H9 (cell line): ENCODE measurements at regions not wholly inside any gene's neighbourhood (a gene's known extent, or its start where the extent isn't known, plus 50 kb on each side); places are given as distances from the start of the nearest gene placed in this dataset.
"Not testable (repeated sequence)": the region's sequence is repeated elsewhere in the genome, so short reads cannot be mapped to it uniquely, and the experiment has no call there.

Source experiments
- DNase-seq: peaks from one replicate; pipeline ENCODE4 v3.0.0-alpha.2; 2017
- H2AFZ ChIP-seq: one replicate; pipeline ENCODE4 v1.6.1; 2013; ENCODE audit warnings: mild to moderate bottlenecking, low read length, control low read depth, moderate library complexity
- H2AK5ac ChIP-seq: 2 replicates; pipeline ENCODE4 v1.6.1; 2013; ENCODE audit warnings: low read length, control low read depth, mixed read lengths; ENCODE audit not compliant: insufficient read length
- H2BK120ac ChIP-seq: one replicate; pipeline ENCODE4 v1.6.1; 2013; ENCODE audit warnings: low read depth, mild to moderate bottlenecking, low read length, control low read depth, inconsistent platforms; ENCODE audit not compliant: poor library complexity, severe bottlenecking
- H2BK12ac ChIP-seq: 2 replicates; pipeline ENCODE4 v1.6.1; 2013; ENCODE audit warnings: low read length, control low read depth, mixed read lengths, low read depth; ENCODE audit not compliant: insufficient read length
- H2BK15ac ChIP-seq: 2 replicates; pipeline ENCODE4 v1.6.1; 2013; ENCODE audit warnings: low read depth, low read length, control low read depth
- H2BK20ac ChIP-seq: one replicate; pipeline ENCODE4 v1.6.1; 2013; ENCODE audit warnings: low read depth, mild to moderate bottlenecking, low read length, control low read depth, inconsistent platforms; ENCODE audit not compliant: poor library complexity, severe bottlenecking
- H2BK5ac ChIP-seq: 2 replicates; pipeline ENCODE4 v1.6.1; 2013; ENCODE audit warnings: low read length, control low read depth, mixed read lengths; ENCODE audit not compliant: insufficient read length
- H3K14ac ChIP-seq: 2 replicates; pipeline ENCODE4 v1.6.1; 2013; ENCODE audit warnings: low read length, control low read depth; ENCODE audit not compliant: insufficient read depth
- H3K18ac ChIP-seq: 2 replicates; pipeline ENCODE4 v1.6.1; 2013; ENCODE audit warnings: low read depth, mild to moderate bottlenecking, mixed read lengths, low read length, control low read depth; ENCODE audit not compliant: insufficient read length
- H3K23ac ChIP-seq: 2 replicates; pipeline ENCODE4 v1.6.1; 2013; ENCODE audit warnings: low read length, control low read depth, mixed read lengths, low read depth; ENCODE audit not compliant: insufficient read length
- H3K23me2 ChIP-seq: 2 replicates; pipeline ENCODE4 v1.6.1; 2013; ENCODE audit warnings: low read depth, mild to moderate bottlenecking, mixed read lengths, low read length, control low read depth; ENCODE audit not compliant: insufficient read length, poor library complexity, severe bottlenecking
- H3K27ac ChIP-seq: 2 replicates; pipeline ENCODE4 v1.5.1; 2013; ENCODE audit warnings: low read length, control low read depth, mixed read lengths, low read depth; ENCODE audit not compliant: insufficient read length
- H3K27me3 ChIP-seq: 2 replicates; pipeline ENCODE4 v1.6.1; 2013; ENCODE audit warnings: low read length, control low read depth, inconsistent platforms; ENCODE audit not compliant: insufficient read depth
- H3K4ac ChIP-seq: 2 replicates; pipeline ENCODE4 v1.6.1; 2013; ENCODE audit warnings: low read depth, mild to moderate bottlenecking, control low read depth, inconsistent platforms, low read length, moderate library complexity
- H3K4me1 ChIP-seq: 2 replicates; pipeline ENCODE4 v1.6.1; 2013; ENCODE audit warnings: low read length, control low read depth, inconsistent platforms; ENCODE audit not compliant: insufficient read depth
- H3K4me2 ChIP-seq: 2 replicates; pipeline ENCODE4 v1.6.1; 2013; ENCODE audit warnings: low read length, control low read depth, mixed read lengths; ENCODE audit not compliant: insufficient read length, insufficient read depth
- H3K56ac ChIP-seq: 2 replicates; pipeline ENCODE4 v1.6.1; 2013; ENCODE audit warnings: low read depth, mild to moderate bottlenecking, mixed read lengths, low read length, control low read depth; ENCODE audit not compliant: insufficient read length
- H3K79me1 ChIP-seq: 2 replicates; pipeline ENCODE4 v1.6.1; 2013; ENCODE audit warnings: low read depth, mild to moderate bottlenecking, moderate library complexity, low read length, control low read depth, inconsistent platforms; ENCODE audit not compliant: insufficient read depth, poor library complexity, severe bottlenecking
- H3K79me2 ChIP-seq: 2 replicates; pipeline ENCODE4 v1.6.1; 2013; ENCODE audit warnings: low read length, control low read depth, inconsistent platforms; ENCODE audit not compliant: insufficient read depth
- H3K9ac ChIP-seq: 2 replicates; pipeline ENCODE4 v1.6.1; 2013; ENCODE audit warnings: low read length, control low read depth, mixed read lengths; ENCODE audit not compliant: insufficient read length; ENCODE audit errors: extremely low read depth
- H3K9me3 ChIP-seq: one replicate; pipeline ENCODE4 v1.6.1; 2013; ENCODE audit warnings: low read depth, low read length, inconsistent platforms; ENCODE audit not compliant: control insufficient read depth
- H3T11ph ChIP-seq: one replicate; pipeline ENCODE4 v1.6.1; 2013; ENCODE audit warnings: mild to moderate bottlenecking, low read length, control low read depth, inconsistent platforms
- H4K20me1 ChIP-seq: one replicate; pipeline ENCODE4 v1.6.1; 2013; ENCODE audit not compliant: control insufficient read depth, insufficient read length, insufficient read depth
- H4K5ac ChIP-seq: 2 replicates; pipeline ENCODE4 v1.6.1; 2013; ENCODE audit warnings: low read depth, mild to moderate bottlenecking, mixed read lengths, low read length, control low read depth; ENCODE audit not compliant: insufficient read length
- H4K8ac ChIP-seq: replicated peaks from 2 replicates; pipeline ENCODE4 v1.6.1; 2013; ENCODE audit warnings: low read length, control low read depth, mixed read lengths, low read depth; ENCODE audit not compliant: insufficient read length
- H4K91ac ChIP-seq: 2 replicates; pipeline ENCODE4 v1.6.1; 2013; ENCODE audit warnings: low read depth, mild to moderate bottlenecking, moderate library complexity, mixed read lengths, low read length, control low read depth; ENCODE audit not compliant: insufficient read length
- H3K27ac Mint-ChIP-seq, 3 experiments: 2 replicates in 2 of 3; 3 replicates in 1 of 3; pipeline ENCODE4 v1.8.0; 2020 to 2021; ENCODE audit warnings: mixed read lengths in 3 of 3, mild to moderate bottlenecking in 1 of 3, moderate library complexity in 1 of 3
- H3K27me3 Mint-ChIP-seq: 2 replicates; pipeline ENCODE4 v1.8.0; 2021; ENCODE audit warnings: low read depth, mild to moderate bottlenecking, moderate library complexity, mixed read lengths
- H3K36me3 Mint-ChIP-seq, 3 experiments: 2 replicates in 2 of 3; 3 replicates in 1 of 3; pipeline ENCODE4 v1.8.0; 2020 to 2021; ENCODE audit warnings: low read depth in 3 of 3, mixed read lengths in 3 of 3; ENCODE audit not compliant: insufficient read depth in 1 of 3
- H3K4me1 Mint-ChIP-seq, 2 experiments: 2 replicates each; pipeline ENCODE4 v1.8.0; 2020; ENCODE audit warnings: mixed read lengths in 2 of 2
- H3K4me3 Mint-ChIP-seq, 2 experiments: 2 replicates in 1 of 2; 3 replicates in 1 of 2; pipeline ENCODE4 v1.8.0; 2020 to 2021; ENCODE audit warnings: mild to moderate bottlenecking in 2 of 2, mixed read lengths in 2 of 2, moderate library complexity in 1 of 2
- H3K9me3 Mint-ChIP-seq, 2 experiments: 2 replicates in 1 of 2; 3 replicates in 1 of 2; pipeline ENCODE4 v1.8.0; 2020; ENCODE audit warnings: mild to moderate bottlenecking in 2 of 2, mixed read lengths in 2 of 2, moderate library complexity in 1 of 2
- WGBS: extraction: QIAGEN DNeasy Blood & Tissue Kit; methylation state at CpG from one replicate; pipeline ENCODE4 v1.1.7; 2013; ENCODE audit warnings: missing lambda C conversion rate, low lambda C conversion rate, mixed read lengths; ENCODE audit not compliant: insufficient read length; ENCODE audit errors: extremely low coverage; 5-methylcytosine and 5-hydroxymethylcytosine counted together

GRCh38 chr9:38896404-38896803 lies 176.5 kb upstream of the FAM240B start:
- not testable (repeated sequence) for H3K4me1 Mint-ChIP-seq, DNase-seq, H3K4ac ChIP-seq, H3K79me1 ChIP-seq, H3K23ac ChIP-seq, H2AFZ ChIP-seq, H3K79me2 ChIP-seq, H3K18ac ChIP-seq, H3K4me2 ChIP-seq, H4K5ac ChIP-seq, H3K14ac ChIP-seq, H2AK5ac ChIP-seq, H3K27me3 ChIP-seq, H3K9me3 Mint-ChIP-seq, H4K8ac ChIP-seq, H3K23me2 ChIP-seq, H2BK12ac ChIP-seq, H3K4me1 ChIP-seq, H3K9ac ChIP-seq, H3K9me3 ChIP-seq, H4K91ac ChIP-seq, H2BK20ac ChIP-seq, H3K56ac ChIP-seq, H3T11ph ChIP-seq, H2BK15ac ChIP-seq, H3K27me3 Mint-ChIP-seq, H3K36me3 Mint-ChIP-seq, H4K20me1 ChIP-seq, H3K4me3 Mint-ChIP-seq, H2BK120ac ChIP-seq, H3K27ac ChIP-seq, H3K27ac Mint-ChIP-seq, H2BK5ac ChIP-seq
- WGBS: no CpG with 5 or more reads among the region's 11 CpGs

- not testable (repeated sequence) for H3K4me2 ChIP-seq, H3K4ac ChIP-seq, H4K20me1 ChIP-seq, H2BK12ac ChIP-seq, H2BK120ac ChIP-seq, H3K23ac ChIP-seq, H3K56ac ChIP-seq, H4K5ac ChIP-seq, H3K9me3 ChIP-seq, H3K27ac ChIP-seq, H3K14ac ChIP-seq, H3K79me1 ChIP-seq, H3K4me1 ChIP-seq, H2BK20ac ChIP-seq, H4K8ac ChIP-seq, H3K18ac ChIP-seq, H3K4me1 Mint-ChIP-seq, H2BK15ac ChIP-seq, H2AFZ ChIP-seq, H2BK5ac ChIP-seq, H3K27ac Mint-ChIP-seq, H3K79me2 ChIP-seq, H4K91ac ChIP-seq, H3K23me2 ChIP-seq, H3K4me3 Mint-ChIP-seq, DNase-seq, H3K9me3 Mint-ChIP-seq, H3T11ph ChIP-seq, H2AK5ac ChIP-seq, H3K27me3 Mint-ChIP-seq, H3K36me3 Mint-ChIP-seq, H3K27me3 ChIP-seq, H3K9ac ChIP-seq
- WGBS: no CpG with 5 or more reads among the region's 1 CpG
Measured at GRCh38 chr9:38895227-38895626, 175.3 kb upstream of the FAM240B start.
